HEK293 (cell line): ENCODE measurements at regions not wholly inside any gene's neighbourhood (a gene's known extent, or its start where the extent isn't known, plus 50 kb on each side); places are given as distances from the start of the nearest gene placed in this dataset.

ENCODE experiments used
- CTCF ChIA-PET: fragments of 350-600 bp; formaldehyde crosslinking; extraction: SDS; loops from one replicate; lab custom pipeline; 2021; ENCODE audit warnings: antibody characterized with exemption; lab: Yijun Ruan, JAX
- POLR2A ChIA-PET: fragments of 300-600 bp; formaldehyde crosslinking; extraction: SDS; loops from one replicate; lab custom pipeline; 2020; ENCODE audit warnings: antibody characterized with exemption, inconsistent platforms; lab: Yijun Ruan, JAX
- H3K27ac ChIP-seq: fragments of 200-500 bp; sonication (Bioruptor generic); 2 replicates; pipeline ENCODE4 v1.5.1; 2014; ENCODE audit warnings: low read depth, low read length, control low read depth, inconsistent platforms; ENCODE audit errors: extremely low read depth
- H3K36me3 ChIP-seq, 2 experiments: fragments of 200-500 bp in 1 of 2; sonication (Bioruptor generic) in 1 of 2; 1 replicate in 1 of 2; 2 replicates in 1 of 2; pipeline ENCODE4 v1.5.1; 2014 to 2017; ENCODE audit warnings: inconsistent platforms in 2 of 2, low read length in 2 of 2; ENCODE audit not compliant: control insufficient read depth in 2 of 2, insufficient read depth in 1 of 2
- H3K4me1 ChIP-seq: fragments of 200-500 bp; sonication (Bioruptor generic); 2 replicates; pipeline ENCODE4 v1.5.1; 2014; ENCODE audit warnings: mild to moderate bottlenecking, low read length, inconsistent platforms; ENCODE audit not compliant: control insufficient read depth, insufficient read depth
- H3K4me3 ChIP-seq: 2 replicates; pipeline ENCODE4 v1.5.1; 2011; ENCODE audit warnings: low read depth, mild to moderate bottlenecking, control low read depth, low read length, moderate library complexity
- H3K9me3 ChIP-seq: fragments of 200-500 bp; sonication (Bioruptor generic); 2 replicates; pipeline ENCODE4 v1.5.1; 2014; ENCODE audit warnings: low read depth, low read length, inconsistent platforms; ENCODE audit not compliant: control insufficient read depth, insufficient read depth
- BCL6B ChIP-seq: fragments of 450-650 bp; formaldehyde crosslinking; IDR thresholded peaks from 2 replicates; pipeline ENCODE4 v1.5.1; 2017; ENCODE audit warnings: missing biosample characterization, missing genetic modification characterization
- FEZF1 ChIP-seq: fragments of 450-650 bp; formaldehyde crosslinking; IDR thresholded peaks from 2 replicates; pipeline ENCODE4 v1.5.1; 2016; ENCODE audit warnings: missing biosample characterization, missing genetic modification characterization
- GLI2 ChIP-seq: fragments of 450-650 bp; formaldehyde crosslinking; IDR thresholded peaks from 2 replicates; pipeline ENCODE4; 2017; ENCODE audit warnings: missing biosample characterization, missing genetic modification characterization, low read depth, borderline replicate concordance
- GLI4 ChIP-seq: fragments of 450-650 bp; formaldehyde crosslinking; IDR thresholded peaks from 2 replicates; pipeline ENCODE4 v1.5.1; 2016; ENCODE audit warnings: missing biosample characterization, missing genetic modification characterization
- KLF17 ChIP-seq: fragments of 450-650 bp; formaldehyde crosslinking; IDR thresholded peaks from 2 replicates; pipeline ENCODE4 v1.5.1; 2016; ENCODE audit warnings: missing biosample characterization, missing genetic modification characterization
- OVOL3 ChIP-seq: fragments of 450-650 bp; formaldehyde crosslinking; IDR thresholded peaks from 2 replicates; pipeline ENCODE4 v1.5.1; 2016; ENCODE audit warnings: missing biosample characterization, missing genetic modification characterization
- PATZ1 ChIP-seq: fragments of 450-650 bp; formaldehyde crosslinking; IDR thresholded peaks from 2 replicates; pipeline ENCODE4 v1.5.1; 2016; ENCODE audit warnings: missing biosample characterization, missing genetic modification characterization
- PRDM6 ChIP-seq: fragments of 450-650 bp; formaldehyde crosslinking; IDR thresholded peaks from 2 replicates; pipeline ENCODE4 v1.5.1; 2017; ENCODE audit warnings: missing biosample characterization, missing genetic modification characterization
- SETDB1 ChIP-seq: IDR thresholded peaks from one replicate; pipeline ENCODE4 v1.6.1; 2017; ENCODE audit warnings: mild to moderate bottlenecking, low read length, moderate library complexity, mixed read lengths; ENCODE audit not compliant: insufficient read length
- ZBTB17 ChIP-seq: fragments of 450-650 bp; formaldehyde crosslinking; IDR thresholded peaks from 2 replicates; pipeline ENCODE4 v1.5.1; 2016; ENCODE audit warnings: missing biosample characterization, missing genetic modification characterization
- ZBTB49 ChIP-seq: fragments of 450-650 bp; formaldehyde crosslinking; IDR thresholded peaks from 2 replicates; pipeline ENCODE4 v1.5.1; 2016; ENCODE audit warnings: missing biosample characterization, missing genetic modification characterization, low read depth
- ZNF114 ChIP-seq: fragments of 450-650 bp; formaldehyde crosslinking; IDR thresholded peaks from 2 replicates; pipeline ENCODE4 v1.5.0; 2017; ENCODE audit warnings: missing biosample characterization, missing genetic modification characterization
- ZNF157 ChIP-seq: fragments of 450-650 bp; formaldehyde crosslinking; IDR thresholded peaks from 2 replicates; pipeline ENCODE4 v1.5.1; 2016; ENCODE audit warnings: missing biosample characterization, missing genetic modification characterization
- ZNF175 ChIP-seq: fragments of 450-650 bp; formaldehyde crosslinking; IDR thresholded peaks from 2 replicates; pipeline ENCODE4 v1.5.1; 2016; ENCODE audit warnings: missing biosample characterization, missing genetic modification characterization
- ZNF223 ChIP-seq: fragments of 450-650 bp; formaldehyde crosslinking; IDR thresholded peaks from 2 replicates; pipeline ENCODE4 v1.5.1; 2016; ENCODE audit warnings: missing biosample characterization, missing genetic modification characterization
- ZNF274 ChIP-seq, 2 experiments: fragments of 200-500 bp in 1 of 2; fragments of 450-650 bp in 1 of 2; sonication (Bioruptor generic) in 1 of 2; formaldehyde crosslinking in 1 of 2; IDR thresholded peaks; 2 replicates each; pipeline versions ENCODE4 v1.5.1 to v1.6.1; 2014 to 2016; ENCODE audit warnings: borderline replicate concordance in 1 of 2, inconsistent platforms in 1 of 2, low read length in 1 of 2, missing biosample characterization in 1 of 2, missing genetic modification characterization in 1 of 2
- ZNF341 ChIP-seq: fragments of 450-650 bp; formaldehyde crosslinking; IDR thresholded peaks from 2 replicates; pipeline ENCODE4; 2016; ENCODE audit warnings: low read depth, missing biosample characterization, missing genetic modification characterization
- ZNF350 ChIP-seq: fragments of 450-650 bp; formaldehyde crosslinking; IDR thresholded peaks from 2 replicates; pipeline ENCODE4 v1.5.0; 2017; ENCODE audit warnings: missing biosample characterization, mild to moderate bottlenecking, missing genetic modification characterization
- ZNF354C ChIP-seq: fragments of 450-650 bp; formaldehyde crosslinking; IDR thresholded peaks from 2 replicates; pipeline ENCODE4 v1.5.1; 2016; ENCODE audit warnings: missing biosample characterization, missing genetic modification characterization, low read depth, borderline replicate concordance
- ZNF416 ChIP-seq: fragments of 450-650 bp; formaldehyde crosslinking; IDR thresholded peaks from 2 replicates; pipeline ENCODE4 v1.5.1; 2016; ENCODE audit warnings: missing biosample characterization, missing genetic modification characterization
- ZNF501 ChIP-seq: fragments of 450-650 bp; formaldehyde crosslinking; IDR thresholded peaks from 2 replicates; pipeline ENCODE4 v1.5.1; 2016; ENCODE audit warnings: missing biosample characterization, missing genetic modification characterization
- ZNF544 ChIP-seq: fragments of 450-650 bp; formaldehyde crosslinking; IDR thresholded peaks from 2 replicates; pipeline ENCODE4 v1.5.0; 2017; ENCODE audit warnings: missing biosample characterization, missing genetic modification characterization
- ZNF558 ChIP-seq: fragments of 450-650 bp; formaldehyde crosslinking; IDR thresholded peaks from 2 replicates; pipeline ENCODE4 v1.5.1; 2016; ENCODE audit warnings: missing biosample characterization, missing genetic modification characterization
- ZNF560 ChIP-seq: fragments of 450-650 bp; formaldehyde crosslinking; IDR thresholded peaks from 2 replicates; pipeline ENCODE4 v1.5.1; 2017; ENCODE audit warnings: missing biosample characterization, missing genetic modification characterization, borderline replicate concordance
- ZNF561 ChIP-seq: fragments of 450-650 bp; IDR thresholded peaks from 2 replicates; pipeline ENCODE4 v1.5.1; 2018; ENCODE audit warnings: missing biosample characterization, missing genetic modification characterization, borderline replicate concordance
- ZNF571 ChIP-seq: fragments of 450-650 bp; formaldehyde crosslinking; IDR thresholded peaks from 2 replicates; pipeline ENCODE4 v1.5.0; 2017; ENCODE audit warnings: missing biosample characterization, missing genetic modification characterization
- ZNF704 ChIP-seq: fragments of 450-650 bp; formaldehyde crosslinking; IDR thresholded peaks from 2 replicates; pipeline ENCODE4 v1.5.1; 2016; ENCODE audit warnings: missing biosample characterization, missing genetic modification characterization
- ZNF843 ChIP-seq: fragments of 450-650 bp; formaldehyde crosslinking; IDR thresholded peaks from 2 replicates; pipeline ENCODE4 v1.5.1; 2016; ENCODE audit warnings: missing biosample characterization, missing genetic modification characterization

GRCh38 chr1:82628887-82629286 is 828.2 kb downstream of the ADGRL2 start:
- CTCF ChIA-PET: interaction anchor here (1.0 kb wide), 1 partner anchor 30 kb away, joined by 3 read pairs; no protein-coding TSS in a partner anchor

GRCh38 chr1:82625537-82625936 is 824.8 kb downstream of the ADGRL2 start:
- H3K4me3 ChIP-seq: no peak overlapping the region
- ChIA-PET CTCF (no interaction called here), POLR2A (no interaction called here)
- no peak overlapping the region for H3K27ac ChIP-seq
- no peaks in the 10 kb centered on the region for H3K9me3 ChIP-seq
- H3K4me1 ChIP-seq: 0 out of 2 replicates have a peak, but pooled peaks cover 5% of the 10 kb centered on the region
- H3K36me3 ChIP-seq: no peaks in the 10 kb centered on the region
- TF ChIP-seq GLI4 (tag by site-specific recombination) (no peak), OVOL3 (tag by site-specific recombination) (no peak), ZNF416 (0 out of 2 replicates have a peak, but pooled peaks have one; percentile 44), ZNF175 (tag by site-specific recombination) (no peak), ZNF157 (tag by site-specific recombination) (no peak), SETDB1 (peak; percentile 98), PRDM6 (no peak), ZBTB49 (tag by site-specific recombination) (no peak)

More at GRCh38 chr1:82628887-82629286, 828.2 kb downstream of the ADGRL2 start:
- no peak overlapping the region for H3K4me3 ChIP-seq
- H3K36me3 ChIP-seq: no peaks in the 10 kb centered on the region
- TF ChIP-seq ZNF843 (tag by site-specific recombination) (no peak), GLI2 (no peak), ZNF560 (no peak), ZNF571 (tag by site-specific recombination) (no peak), ZNF223 (tag by site-specific recombination) (no peak), ZNF501 (tag by site-specific recombination) (no peak), ZNF114 (tag by site-specific recombination) (no peak), ZNF704 (tag by site-specific recombination) (no peak), ZNF350 (tag by site-specific recombination) (no peak), ZNF558 (tag by site-specific recombination) (no peak), ZNF341 (tag by site-specific recombination) (no peak), BCL6B (tag by site-specific recombination) (no peak), PATZ1 (no peak), ZNF354C (tag by site-specific recombination) (no peak), ZNF561 (tag by site-specific recombination) (no peak), KLF17 (tag by site-specific recombination) (no peak), ZNF544 (no peak), ZNF274 (IDR thresholded peaks at IDR 0.05; ENCODE audit: low read length) (no peak), ZNF274 (tag by site-specific recombination; IDR thresholded peaks at IDR 0.05; ENCODE audit: borderline replicate concordance) (no peak), FEZF1 (tag by site-specific recombination) (no peak), ZBTB17 (tag by site-specific recombination) (no peak)
- no peak overlapping the region for H3K27ac ChIP-seq
- POLR2A ChIA-PET: no interaction called here
- H3K4me1 ChIP-seq: 0 out of 2 replicates have a peak, but pooled peaks cover 5% of the 10 kb centered on the region
- H3K9me3 ChIP-seq: no peaks in the 10 kb centered on the region
